Lung (tissue), 11 donors: ENCODE measurements at regions not wholly inside any gene's neighbourhood (a gene's known extent, or its start where the extent isn't known, plus 50 kb on each side); places are given as distances from the start of the nearest gene placed in this dataset.

Source experiments
- ATAC-seq: fragments of 200-7000 bp; cut with Tn5 transposase; one replicate; pipeline ENCODE4 v1.9.1; 2020; ENCODE audit warnings: moderate number of reproducible peaks; ENCODE audit not compliant: insufficient read depth, low FRiP score
- DNase-seq, 3 donors: peaks; one replicate each; pipeline ENCODE4 v3.0.0-alpha.2; 2013 to 2017
- H3K27ac ChIP-seq, 2 donors: one replicate each; pipeline ENCODE4 v1.5.1; 2013; ENCODE audit warnings: mild to moderate bottlenecking in 2 of 2, moderate library complexity in 2 of 2, control low read depth in 1 of 2, inconsistent platforms in 1 of 2, low read depth in 1 of 2, low read length in 1 of 2
- H3K27me3 ChIP-seq, 3 donors: one replicate each; pipeline ENCODE4 v1.5.1; 2013; ENCODE audit warnings: low read length in 2 of 3; ENCODE audit not compliant: control insufficient read depth in 3 of 3, insufficient read depth in 3 of 3
- H3K36me3 ChIP-seq, 4 donors: one replicate each; pipeline ENCODE4 v1.5.1; 2013; ENCODE audit warnings: low read length in 4 of 4, mild to moderate bottlenecking in 1 of 4, moderate library complexity in 1 of 4; ENCODE audit not compliant: control insufficient read depth in 4 of 4, insufficient read depth in 4 of 4
- H3K4me1 ChIP-seq, 5 donors: one replicate each; pipeline ENCODE4 v1.5.1; 2013; ENCODE audit warnings: low read length in 5 of 5, mild to moderate bottlenecking in 2 of 5, moderate library complexity in 1 of 5; ENCODE audit not compliant: control insufficient read depth in 5 of 5, insufficient read depth in 5 of 5
- H3K4me3 ChIP-seq: one replicate; pipeline ENCODE4 v1.5.1; 2013; ENCODE audit warnings: mild to moderate bottlenecking, control low read depth, moderate library complexity
- H3K9ac ChIP-seq, 2 donors: one replicate each; pipeline ENCODE4 v1.5.1; 2013; ENCODE audit warnings: low read length in 2 of 2, control low read depth in 1 of 2; ENCODE audit not compliant: insufficient read depth in 1 of 2
- H3K9me3 ChIP-seq, 4 donors: one replicate each; pipeline ENCODE4 v1.5.1; 2013; ENCODE audit warnings: low read length in 3 of 4, mild to moderate bottlenecking in 1 of 4, moderate library complexity in 1 of 4; ENCODE audit not compliant: control insufficient read depth in 4 of 4, insufficient read depth in 3 of 4
- WGBS, 2 donors: extraction: QIAGEN DNeasy Blood & Tissue Kit; methylation state at CpG; one replicate each; pipeline ENCODE4 v1.1.7; 2013; 5-methylcytosine and 5-hydroxymethylcytosine counted together
- TF ChIP-seq, protein P1 (sequence below): IDR thresholded peaks from 2 replicates; pipeline ENCODE4 v1.5.1; 2012; ENCODE audit warnings: mild to moderate bottlenecking; ENCODE audit errors: control extremely low read depth, extremely low read depth
- donor health status: control.
- donor health status: control.
- donor health status: Bipolar disorder and iron deficiency.
- donor health status: healthy.
- donor health status: DM: yes; HTN: yes; CAD: no.

GRCh38 chr2:7355781-7356180, 438.6 kb downstream of the RNF144A start:
- Histone ChIP-seq H3K9me3 (peaks cover 0 to 3% (median 0%) of the 10 kb centered on the region in 4 donors), H3K27me3 (no peaks in the 10 kb centered on the region), H3K27ac (no peak overlapping the region), H3K4me3 (no peak overlapping the region), H3K4me1 (no peaks in the 10 kb centered on the region), H3K9ac (no peak overlapping the region), H3K36me3 (no peaks in the 10 kb centered on the region)
- DNase-seq: no peak
- TF ChIP-seq, protein P1, sequence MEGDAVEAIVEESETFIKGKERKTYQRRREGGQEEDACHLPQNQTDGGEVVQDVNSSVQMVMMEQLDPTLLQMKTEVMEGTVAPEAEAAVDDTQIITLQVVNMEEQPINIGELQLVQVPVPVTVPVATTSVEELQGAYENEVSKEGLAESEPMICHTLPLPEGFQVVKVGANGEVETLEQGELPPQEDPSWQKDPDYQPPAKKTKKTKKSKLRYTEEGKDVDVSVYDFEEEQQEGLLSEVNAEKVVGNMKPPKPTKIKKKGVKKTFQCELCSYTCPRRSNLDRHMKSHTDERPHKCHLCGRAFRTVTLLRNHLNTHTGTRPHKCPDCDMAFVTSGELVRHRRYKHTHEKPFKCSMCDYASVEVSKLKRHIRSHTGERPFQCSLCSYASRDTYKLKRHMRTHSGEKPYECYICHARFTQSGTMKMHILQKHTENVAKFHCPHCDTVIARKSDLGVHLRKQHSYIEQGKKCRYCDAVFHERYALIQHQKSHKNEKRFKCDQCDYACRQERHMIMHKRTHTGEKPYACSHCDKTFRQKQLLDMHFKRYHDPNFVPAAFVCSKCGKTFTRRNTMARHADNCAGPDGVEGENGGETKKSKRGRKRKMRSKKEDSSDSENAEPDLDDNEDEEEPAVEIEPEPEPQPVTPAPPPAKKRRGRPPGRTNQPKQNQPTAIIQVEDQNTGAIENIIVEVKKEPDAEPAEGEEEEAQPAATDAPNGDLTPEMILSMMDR: no peak
- no peak for ATAC-seq
- 88 to 94% methylated on average over 10 of the region's 10 CpGs for WGBS, 2 donors

- H3K9ac ChIP-seq: no peak overlapping the region
- no peaks in the 10 kb centered on the region for H3K4me1 ChIP-seq
- TF ChIP-seq, protein P1: no peak
- no peaks in the 10 kb centered on the region for H3K36me3 ChIP-seq
- 85 to 94% methylated on average over 11 of the region's 11 CpGs for WGBS, 2 donors
- ATAC-seq (no peak), DNase-seq (peak; percentile 6 to 29 (median 22))
- H3K4me3 ChIP-seq: no peak overlapping the region
- peaks cover 0 to 3% (median 0%) of the 10 kb centered on the region in 4 donors for H3K9me3 ChIP-seq
- H3K27me3 ChIP-seq: no peaks in the 10 kb centered on the region
- H3K27ac ChIP-seq: no peak overlapping the region
Measured at GRCh38 chr2:7356909-7357584, 439.8 kb downstream of the RNF144A start.

DNA sequence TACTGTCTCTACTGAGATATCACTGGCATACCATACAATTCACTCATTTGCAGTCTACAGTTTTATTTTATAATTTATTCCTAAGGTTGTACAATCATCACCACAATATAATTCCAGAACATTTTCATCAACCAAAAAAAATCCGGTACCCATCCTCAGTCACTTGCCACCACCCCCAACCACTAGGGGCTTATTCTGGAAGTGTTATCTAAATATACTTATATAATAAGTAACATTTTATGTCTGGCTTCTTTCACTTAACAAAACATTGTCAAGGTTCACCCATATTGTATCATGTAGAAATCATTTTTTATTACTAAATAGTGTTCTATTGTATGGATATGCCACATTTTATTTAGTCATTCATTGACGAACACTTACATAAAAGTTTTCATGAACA, 440.8 kb downstream of the RNF144A start:
- H3K4me3 ChIP-seq: no peak overlapping the region
- no peak overlapping the region for H3K9ac ChIP-seq
- 97% methylated on average over 2 of the region's 2 CpGs for WGBS, 2 donors
- H3K27ac ChIP-seq: no peak overlapping the region
- H3K36me3 ChIP-seq: no peaks in the 10 kb centered on the region
- no peaks in the 10 kb centered on the region for H3K4me1 ChIP-seq
- H3K9me3 ChIP-seq: peaks cover 0 to 3% (median 0%) of the 10 kb centered on the region in 4 donors
- TF ChIP-seq, protein P1: no peak
- no peak for DNase-seq
- no peak for ATAC-seq
- no peaks in the 10 kb centered on the region for H3K27me3 ChIP-seq

DNA sequence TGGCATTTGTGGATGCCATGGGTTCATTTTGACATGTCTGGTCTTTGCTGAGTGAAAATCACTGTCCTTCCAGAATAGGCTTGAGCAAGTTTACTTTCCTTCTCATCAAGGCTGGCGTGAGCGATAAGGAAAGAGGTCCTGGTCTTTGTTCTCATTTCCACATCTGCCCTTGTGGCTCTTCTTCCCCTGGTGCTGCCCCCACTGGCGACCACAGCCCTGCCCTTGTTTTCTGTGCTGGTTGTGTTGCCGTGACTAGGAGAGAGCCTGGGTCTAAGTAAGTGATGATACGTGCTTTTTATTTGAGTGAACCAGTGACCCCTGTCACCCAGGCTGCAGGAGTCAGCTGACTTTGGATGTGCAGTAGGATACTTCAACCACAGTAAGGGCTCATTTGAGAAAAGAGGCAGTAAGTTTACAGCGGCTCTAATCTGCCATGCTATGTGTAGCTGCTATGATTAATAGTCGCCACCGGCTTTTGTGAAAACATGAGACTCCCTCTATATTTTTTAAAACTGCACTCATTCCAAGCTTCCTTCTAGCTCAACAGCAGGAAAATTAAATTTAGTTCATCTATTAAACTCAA, 441.7 kb downstream of the RNF144A start:
- TF ChIP-seq, protein P1: no peak
- no peak for ATAC-seq
- DNase-seq: peak in 1 of 3 donors; percentile 14
- Histone ChIP-seq H3K27ac (no peak overlapping the region), H3K4me3 (no peak overlapping the region), H3K9ac (no peak overlapping the region), H3K27me3 (no peaks in the 10 kb centered on the region), H3K9me3 (peaks cover 0 to 3% (median 0%) of the 10 kb centered on the region in 4 donors), H3K36me3 (no peaks in the 10 kb centered on the region), H3K4me1 (no peaks in the 10 kb centered on the region)
- 65 to 77% methylated on average over 8 of the region's 8 CpGs for WGBS, 2 donors
